Right lobe of liver (tissue), 6 donors: ENCODE measurements at regions not wholly inside any gene's neighbourhood (a gene's known extent, or its start where the extent isn't known, plus 50 kb on each side); places are given as distances from the start of the nearest gene placed in this dataset.

Experiments used
- ATAC-seq, 4 donors: fragments of 200-7000 bp; cut with Tn5 transposase; one replicate each; pipeline ENCODE4 v1.9.1; 2020; ENCODE audit warnings: mild to moderate bottlenecking in 4 of 4, moderate library complexity in 4 of 4
- DNase-seq, 3 donors: peaks; one replicate each; pipeline ENCODE4 v3.0.0-alpha.2; 2020
- H3K27ac ChIP-seq, 3 donors: fragments of 200-600 bp; one replicate each; pipeline ENCODE4 v1.8.0; 2022
- H3K27me3 ChIP-seq, 2 donors: fragments of 200-600 bp; one replicate each; pipeline ENCODE4 v1.8.0; 2022
- H3K36me3 ChIP-seq, 4 donors: fragments of 200-600 bp; sonication (generic) in 1 of 4; one replicate each; pipeline versions ENCODE4 v1.5.1 to v1.8.0; 2017 to 2022; ENCODE audit warnings: control low read depth in 1 of 4
- H3K4me1 ChIP-seq, 4 donors: fragments of 200-600 bp; sonication (generic) in 1 of 4; one replicate each; pipeline versions ENCODE4 v1.5.1 to v1.8.0; 2017 to 2022; ENCODE audit warnings: control low read depth in 1 of 4
- H3K4me3 ChIP-seq, 3 donors: fragments of 200-600 bp; one replicate each; pipeline ENCODE4 v1.8.0; 2022
- H3K9me3 ChIP-seq, 4 donors: fragments of 200-600 bp; sonication (generic) in 1 of 4; one replicate each; pipeline versions ENCODE4 v1.5.1 to v1.8.0; 2017 to 2022; ENCODE audit warnings: control low read depth in 1 of 4
- POLR2A ChIP-seq: fragments of 450-650 bp; IDR thresholded peaks from one replicate; pipeline ENCODE4 v1.6.1; 2017; ENCODE audit warnings: antibody characterized with exemption, mild to moderate bottlenecking
- WGBS: methylation state at CpG from one replicate; pipeline ENCODE4 v1.1.6; 2018; ENCODE audit warnings: low coverage, low lambda C conversion rate; ENCODE audit not compliant: insufficient coverage; ENCODE audit errors: missing lambda C conversion rate; 5-methylcytosine and 5-hydroxymethylcytosine counted together
- intact Hi-C, 2 donors: fragments of 100-400 bp; cut with DNase I; formaldehyde crosslinking; loops; one replicate each; pipeline versions ENCODE4 v1.11.2 to v1.14.1; 2022
- TF ChIP-seq, protein P1 (sequence below), 4 donors: fragments of 200-600 bp in 3 of 4; fragments of 450-650 bp in 1 of 4; IDR thresholded peaks; one replicate each; pipeline versions ENCODE4 v1.5.1 to v1.8.0; 2016 to 2022; ENCODE audit warnings: antibody characterized with exemption in 4 of 4, mild to moderate bottlenecking in 2 of 4
- donor health status: DM: no; HTN: yes; CAD: no.
- donor health status: DM: no; HTN: no; CAD: no.
- donor health status: DM: no; HTN: no; CAD: no.
- donor health status: DM: no; HTN: yes; CAD: no.
- donor health status: DM: no; HTN: yes; CAD: no.

GRCh38 chr2:46239175-46239846, 57.9 kb upstream of the EPAS1 start:
- TF ChIP-seq, protein P1, sequence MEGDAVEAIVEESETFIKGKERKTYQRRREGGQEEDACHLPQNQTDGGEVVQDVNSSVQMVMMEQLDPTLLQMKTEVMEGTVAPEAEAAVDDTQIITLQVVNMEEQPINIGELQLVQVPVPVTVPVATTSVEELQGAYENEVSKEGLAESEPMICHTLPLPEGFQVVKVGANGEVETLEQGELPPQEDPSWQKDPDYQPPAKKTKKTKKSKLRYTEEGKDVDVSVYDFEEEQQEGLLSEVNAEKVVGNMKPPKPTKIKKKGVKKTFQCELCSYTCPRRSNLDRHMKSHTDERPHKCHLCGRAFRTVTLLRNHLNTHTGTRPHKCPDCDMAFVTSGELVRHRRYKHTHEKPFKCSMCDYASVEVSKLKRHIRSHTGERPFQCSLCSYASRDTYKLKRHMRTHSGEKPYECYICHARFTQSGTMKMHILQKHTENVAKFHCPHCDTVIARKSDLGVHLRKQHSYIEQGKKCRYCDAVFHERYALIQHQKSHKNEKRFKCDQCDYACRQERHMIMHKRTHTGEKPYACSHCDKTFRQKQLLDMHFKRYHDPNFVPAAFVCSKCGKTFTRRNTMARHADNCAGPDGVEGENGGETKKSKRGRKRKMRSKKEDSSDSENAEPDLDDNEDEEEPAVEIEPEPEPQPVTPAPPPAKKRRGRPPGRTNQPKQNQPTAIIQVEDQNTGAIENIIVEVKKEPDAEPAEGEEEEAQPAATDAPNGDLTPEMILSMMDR (IDR thresholded peaks at IDR 0.05): no peak
- no peak for TF ChIP-seq POLR2A
- Histone ChIP-seq H3K4me3 (no peak overlapping the region), H3K27ac (no peak overlapping the region), H3K9me3 (no peaks in the 10 kb centered on the region), H3K36me3 (no peaks in the 10 kb centered on the region), H3K27me3 (no peaks in the 10 kb centered on the region), H3K4me1 (no peaks in the 10 kb centered on the region)
- 38% methylated on average over 2 of the region's 5 CpGs for WGBS
- DNase-seq (no peak), ATAC-seq (peak in 3 of 4 donors; percentile 28 to 44 (median 43))
- intact Hi-C loops: no loop called here

DNA sequence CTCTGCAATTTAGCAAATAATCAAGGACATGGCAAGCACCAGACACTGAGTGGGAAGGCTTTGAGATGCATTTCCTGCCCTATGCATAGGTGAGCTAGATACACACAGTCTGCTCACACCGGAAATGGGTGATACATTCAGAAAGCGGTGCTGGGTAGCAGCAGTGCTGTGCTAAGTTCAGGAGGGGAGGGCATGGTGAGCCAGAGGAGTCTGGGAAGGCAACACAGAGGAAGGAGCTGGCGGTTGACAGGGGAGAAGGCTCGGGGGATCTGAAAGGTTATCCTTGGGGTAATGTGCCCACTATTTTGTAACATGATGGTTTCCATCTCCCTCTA, 57.4 kb upstream of the EPAS1 start:
- TF ChIP-seq POLR2A: no peak
- TF ChIP-seq, protein P1 (IDR thresholded peaks at IDR 0.05): no peak
- no peaks in the 10 kb centered on the region for H3K9me3 ChIP-seq
- DNase-seq (no peak), ATAC-seq (peak in 3 of 4 donors; percentile 28 to 48 (median 40))
- H3K36me3 ChIP-seq: no peaks in the 10 kb centered on the region
- 86% methylated on average over 2 of the region's 4 CpGs for WGBS
- no peaks in the 10 kb centered on the region for H3K4me1 ChIP-seq
- intact Hi-C loops: no loop called here
- H3K4me3 ChIP-seq: no peak overlapping the region
- no peak overlapping the region for H3K27ac ChIP-seq
- H3K27me3 ChIP-seq: no peaks in the 10 kb centered on the region

GRCh38 chr2:46241344-46241743, 55.9 kb upstream of the EPAS1 start:
- Histone ChIP-seq H3K4me3 (no peak overlapping the region), H3K36me3 (no peaks in the 10 kb centered on the region), H3K27ac (no peak overlapping the region), H3K9me3 (no peaks in the 10 kb centered on the region), H3K27me3 (no peaks in the 10 kb centered on the region), H3K4me1 (no peaks in the 10 kb centered on the region)
- ATAC-seq (peak in 1 of 4 donors; percentile 38), DNase-seq (no peak)
- WGBS: 43% methylated on average over 2 of the region's 2 CpGs
- TF ChIP-seq, protein P1 (IDR thresholded peaks at IDR 0.05): no peak
- TF ChIP-seq POLR2A: no peak
- intact Hi-C loops: no loop called here

GRCh38 chr2:46245869-46246268, 51.3 kb upstream of the EPAS1 start:
- no peak for DNase-seq
- TF ChIP-seq, protein P1 (IDR thresholded peaks at IDR 0.05): no peak
- no peak for TF ChIP-seq POLR2A
- no peak for ATAC-seq
- Histone ChIP-seq H3K27ac (no peak overlapping the region), H3K27me3 (no peaks in the 10 kb centered on the region), H3K4me3 (no peak overlapping the region), H3K9me3 (no peaks in the 10 kb centered on the region), H3K36me3 (no peaks in the 10 kb centered on the region), H3K4me1 (peaks cover 0 to 9% (median 4%) of the 10 kb centered on the region in 4 donors)
- WGBS: 95% methylated on average over 7 of the region's 7 CpGs
- intact Hi-C loops: no loop called here
